MV-4-11 (cell line): ENCODE measurements at regions not wholly inside any gene's neighbourhood (a gene's known extent, or its start where the extent isn't known, plus 50 kb on each side); places are given as distances from the start of the nearest gene placed in this dataset.
"Not testable (repeated sequence)": the region's sequence is repeated elsewhere in the genome, so short reads cannot be mapped to it uniquely, and the experiment has no call there.

Experiments used
- DNase-seq: peaks from one replicate; lab custom pipeline; 2025; lab: John Stamatoyannopoulos, UW

- DNase-seq: no peak
Observed at GRCh38 chr9:28453918-28454317, 880.6 kb upstream of the C9orf72 start.

DNA sequence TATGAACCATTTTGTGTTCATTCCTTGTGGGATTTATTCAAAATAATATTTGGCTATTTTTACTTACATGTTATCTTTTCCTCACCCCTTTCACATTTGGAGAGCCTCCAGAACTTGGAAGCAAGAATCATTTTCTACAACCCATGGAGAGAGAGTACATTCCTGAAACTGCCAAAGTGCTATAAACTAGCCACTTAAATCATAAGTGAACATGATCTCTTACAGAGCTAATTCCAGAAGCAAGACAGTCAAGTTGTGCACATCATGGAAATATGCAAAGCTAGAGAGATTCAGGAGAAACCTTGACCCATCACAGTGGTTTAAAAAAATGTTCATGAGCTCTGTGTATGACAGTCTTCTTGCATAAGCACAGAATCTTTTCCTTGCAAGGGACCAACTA, 883.6 kb upstream of the C9orf72 start:
- DNase-seq: no peak

DNA sequence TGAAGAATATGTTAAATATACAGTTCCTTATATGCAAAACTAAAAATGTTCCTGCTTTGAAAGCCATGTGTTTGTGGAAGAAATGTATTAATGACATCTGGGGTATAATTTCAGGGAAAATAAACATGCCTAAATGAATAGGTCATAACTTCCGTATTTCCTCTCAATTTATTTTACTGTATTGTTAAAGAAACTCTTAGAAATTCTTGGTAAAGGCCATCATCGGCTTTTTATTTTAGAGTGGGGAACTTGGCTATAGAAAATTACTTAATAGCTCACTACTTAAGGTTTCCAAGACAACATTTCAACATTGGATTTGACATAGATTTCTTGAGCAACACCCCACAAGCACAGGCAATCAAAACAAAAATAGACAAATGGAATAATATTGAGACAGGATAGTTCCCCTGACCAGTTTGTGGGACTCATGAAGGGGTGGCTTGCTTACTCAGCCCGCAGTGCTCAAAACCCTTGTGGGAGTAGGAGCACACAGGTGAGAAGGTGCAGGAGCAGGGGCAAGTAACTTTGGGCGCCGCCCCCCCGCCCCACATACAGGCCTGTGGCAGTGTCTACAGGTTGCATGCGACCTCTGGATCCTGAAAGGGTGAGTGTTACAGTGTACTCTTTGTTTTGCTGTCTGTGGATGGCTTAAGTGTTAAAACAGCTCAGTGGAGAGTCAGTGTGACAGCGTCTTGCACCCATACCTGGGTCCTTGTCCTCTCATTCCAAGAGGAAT, 891.4 kb upstream of the C9orf72 start:
- DNase-seq: no peak

DNA sequence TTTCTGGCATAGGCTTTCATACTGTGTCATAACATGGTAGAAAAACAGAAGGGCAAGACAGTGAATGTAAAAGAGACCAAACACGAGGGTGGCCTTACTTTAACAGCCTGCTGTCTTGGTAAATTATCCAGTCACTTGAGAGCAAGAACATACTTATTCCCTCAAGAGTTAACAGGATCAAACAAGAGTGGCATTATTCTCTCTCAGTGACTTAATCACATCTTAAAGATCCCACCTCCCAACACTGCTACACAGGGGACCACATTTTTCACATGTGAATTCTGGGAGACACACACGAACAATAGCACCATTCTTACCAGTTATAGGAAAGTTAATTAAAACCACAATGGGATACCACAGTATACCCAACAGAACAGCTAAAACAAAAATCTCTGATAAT, 898.0 kb upstream of the C9orf72 start:
- DNase-seq: no peak

- DNase-seq: no peak
Observed at GRCh38 chr9:28487561-28487960, 914.3 kb upstream of the C9orf72 start.

DNA sequence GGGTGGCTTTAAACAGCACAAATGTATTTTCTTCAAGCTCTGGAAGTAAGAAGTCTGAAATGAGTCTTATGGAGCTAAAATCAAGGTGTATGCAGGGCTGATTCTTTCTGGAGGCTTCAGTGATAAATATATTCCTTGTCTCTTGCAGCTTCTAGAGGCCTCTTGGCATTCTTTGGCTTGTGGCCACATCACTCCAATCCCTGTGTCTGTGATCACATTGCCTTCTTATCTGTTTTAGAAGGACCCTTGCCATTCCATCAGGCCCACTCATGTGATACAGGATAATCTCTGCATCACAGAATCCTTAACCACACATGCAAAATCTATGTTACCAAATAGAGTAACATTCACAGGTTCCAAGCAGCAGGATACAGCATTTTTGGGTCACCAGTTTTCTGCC, 917.8 kb upstream of the C9orf72 start:
- DNase-seq: no peak

DNA sequence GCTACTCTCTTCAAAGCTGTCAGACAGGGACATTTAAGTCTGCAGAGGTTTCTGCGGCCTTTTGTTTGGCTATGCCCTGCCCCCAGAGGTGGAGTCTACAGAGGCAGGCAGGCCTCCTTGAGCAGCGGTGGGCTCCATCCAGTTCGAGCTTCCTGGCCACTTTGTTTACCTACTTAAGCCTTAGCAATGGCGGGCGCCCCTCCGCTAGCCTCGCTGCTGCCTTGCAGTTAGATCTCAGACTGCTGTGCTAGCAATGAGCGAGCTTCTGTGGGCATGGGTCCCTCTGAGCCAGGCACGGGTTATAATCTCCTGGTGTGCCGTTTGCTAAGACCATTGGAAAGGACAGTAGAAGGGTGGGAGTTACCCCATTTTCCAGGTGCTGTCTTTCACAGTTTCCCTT, 924.9 kb upstream of the C9orf72 start:
- DNase-seq: not testable (repeated sequence)

- DNase-seq: no peak
Observed at GRCh38 chr9:28502189-28502588, 928.9 kb upstream of the C9orf72 start.

GRCh38 chr9:28502741-28503140, 929.5 kb upstream of the C9orf72 start:
- DNase-seq: no peak

GRCh38 chr9:28503573-28503972, 930.3 kb upstream of the C9orf72 start:
- DNase-seq: no peak

GRCh38 chr9:28518439-28518838, 945.2 kb upstream of the C9orf72 start:
- no peak for DNase-seq

DNA sequence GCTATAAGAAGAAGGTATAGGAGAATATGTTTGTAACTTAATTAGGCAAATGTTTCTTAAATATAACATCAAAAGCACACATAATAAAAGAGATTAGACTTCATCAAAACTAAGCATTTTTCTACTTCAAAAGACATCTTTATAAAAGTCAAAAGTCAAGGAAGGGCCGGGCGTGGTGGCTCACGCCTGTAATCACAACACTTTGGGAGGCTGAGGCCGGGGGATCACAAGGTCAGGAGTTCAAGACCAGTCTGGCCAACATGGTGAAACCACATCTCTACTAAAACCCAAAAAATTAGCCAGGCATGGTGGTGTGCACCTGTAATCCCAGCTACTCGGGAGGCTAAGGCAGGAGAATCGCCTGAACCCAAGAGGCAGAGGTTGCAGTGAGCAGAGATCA, 951.0 kb upstream of the C9orf72 start:
- DNase-seq: not testable (repeated sequence)

- DNase-seq: no peak
Observed at GRCh38 chr9:28528049-28528448, 954.8 kb upstream of the C9orf72 start.

DNA sequence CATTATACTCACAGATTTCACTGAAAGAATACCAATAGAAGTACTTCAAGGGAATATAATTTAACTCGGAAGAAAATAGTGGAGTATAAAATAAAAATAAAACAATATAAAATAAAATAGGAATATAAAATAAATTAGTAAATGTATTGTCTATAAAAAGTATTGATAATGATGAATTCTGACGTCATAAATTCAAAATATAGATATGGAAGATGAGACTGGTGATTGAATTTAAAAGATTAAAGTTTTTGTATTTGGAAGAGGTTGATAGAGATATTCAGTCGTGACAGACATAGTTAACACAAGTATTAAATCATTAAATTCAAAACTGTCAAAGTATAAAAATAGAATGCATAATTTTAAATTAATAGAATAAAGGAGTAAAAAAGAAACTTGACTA, 964.9 kb upstream of the C9orf72 start:
- no peak for DNase-seq

DNA sequence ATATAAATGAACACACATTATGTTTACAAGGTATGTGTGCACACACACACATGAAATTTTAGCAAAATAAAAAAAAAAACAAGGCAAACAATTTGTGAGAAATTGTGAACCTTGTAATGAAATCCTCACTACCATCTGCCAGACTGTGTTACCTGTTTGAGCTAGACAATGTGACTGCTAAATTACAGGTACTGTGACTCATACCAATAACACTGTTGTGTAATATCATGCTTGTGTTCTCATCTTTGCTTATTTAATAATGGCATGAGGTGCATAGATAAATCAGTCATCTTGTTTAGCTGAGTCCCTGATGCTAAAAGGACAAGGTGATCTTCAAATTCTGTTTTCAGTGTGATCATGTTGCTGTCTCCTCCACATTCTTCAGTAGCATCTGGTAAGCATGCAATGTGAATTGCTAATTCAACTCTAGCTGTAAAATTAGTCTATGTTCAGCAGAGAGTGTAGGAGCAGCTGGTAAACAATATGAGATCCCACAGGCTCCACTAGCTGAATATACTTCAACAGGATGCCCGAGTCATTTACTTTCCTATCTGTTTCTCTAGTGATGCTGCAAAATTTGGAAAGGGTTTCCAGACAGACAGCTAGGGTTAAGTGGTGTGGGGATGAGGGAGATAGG, 966.3 kb upstream of the C9orf72 start:
- no peak for DNase-seq

DNA sequence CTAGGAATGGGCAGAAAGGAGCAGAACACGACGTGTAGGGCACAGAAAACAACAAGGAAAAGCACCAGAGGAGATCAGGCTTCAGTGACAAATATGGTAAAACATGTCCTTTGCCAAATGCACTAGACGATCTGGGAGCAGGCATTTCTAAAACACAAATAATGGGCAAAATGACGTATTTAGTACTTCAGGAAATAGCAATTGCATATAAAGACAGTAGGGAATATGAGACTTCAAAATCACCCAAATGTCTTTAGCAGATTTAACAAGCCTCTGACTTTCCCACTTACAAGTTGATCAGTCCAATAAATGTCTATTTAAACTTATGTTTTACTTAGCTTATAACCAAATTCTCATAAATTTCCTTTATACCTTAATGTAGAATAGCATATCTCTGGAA, 969.6 kb upstream of the C9orf72 start:
- no peak for DNase-seq

GRCh38 chr9:28547527-28547926, 974.2 kb upstream of the C9orf72 start:
- DNase-seq: no peak

DNA sequence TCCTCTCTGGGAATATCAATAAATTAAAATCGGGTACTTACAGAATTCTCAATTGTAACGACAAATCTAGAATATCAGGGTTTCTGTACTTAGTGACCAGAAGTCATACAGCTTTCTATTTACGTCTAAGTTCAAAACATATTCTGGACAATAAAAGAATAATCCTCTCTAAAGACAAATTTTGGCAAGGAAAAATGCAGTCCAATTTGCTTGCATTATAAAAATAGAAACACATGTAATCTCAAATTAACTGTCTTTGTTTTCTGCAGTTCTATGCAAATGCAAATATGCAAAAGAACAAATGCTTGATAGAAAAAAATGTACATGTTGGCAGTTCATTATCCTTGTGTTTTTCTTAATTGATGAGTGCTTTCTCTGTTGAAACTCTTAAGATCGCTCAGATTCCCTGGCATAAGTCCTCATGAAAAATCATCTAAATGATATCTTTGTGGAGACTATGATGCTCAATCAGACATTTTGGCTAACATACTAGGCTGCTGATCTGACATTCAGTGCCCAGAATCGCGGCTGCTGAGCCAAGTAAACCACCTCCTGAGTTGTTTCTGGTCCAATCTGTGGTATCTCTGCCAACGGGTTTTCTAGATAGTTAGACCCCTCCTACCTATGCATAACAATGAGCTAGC, 990.1 kb upstream of the C9orf72 start:
- DNase-seq: no peak

DNA sequence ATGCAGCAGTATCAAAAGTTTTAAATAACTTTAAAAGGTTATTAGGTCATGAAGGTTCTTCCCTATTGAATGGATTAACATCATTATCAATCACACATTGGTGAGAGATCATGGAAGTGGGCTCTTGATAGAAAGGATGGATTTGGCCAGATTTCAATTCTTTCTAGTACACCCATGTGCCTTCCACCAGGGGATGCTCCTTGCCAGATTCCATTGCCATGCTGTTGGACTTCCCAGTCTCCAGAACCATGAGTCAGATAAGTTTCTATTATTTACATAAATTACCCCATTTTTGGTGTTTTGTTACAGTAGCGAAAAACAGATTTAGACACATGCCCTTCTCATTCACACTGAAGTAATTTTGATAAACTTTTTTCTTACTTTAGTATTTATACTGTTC, 1010.6 kb upstream of the C9orf72 start:
- DNase-seq: no peak

GRCh38 chr9:28584542-28584941, 1011.3 kb upstream of the C9orf72 start:
- no peak for DNase-seq

GRCh38 chr9:28587052-28587451, 1013.8 kb upstream of the C9orf72 start:
- no peak for DNase-seq

DNA sequence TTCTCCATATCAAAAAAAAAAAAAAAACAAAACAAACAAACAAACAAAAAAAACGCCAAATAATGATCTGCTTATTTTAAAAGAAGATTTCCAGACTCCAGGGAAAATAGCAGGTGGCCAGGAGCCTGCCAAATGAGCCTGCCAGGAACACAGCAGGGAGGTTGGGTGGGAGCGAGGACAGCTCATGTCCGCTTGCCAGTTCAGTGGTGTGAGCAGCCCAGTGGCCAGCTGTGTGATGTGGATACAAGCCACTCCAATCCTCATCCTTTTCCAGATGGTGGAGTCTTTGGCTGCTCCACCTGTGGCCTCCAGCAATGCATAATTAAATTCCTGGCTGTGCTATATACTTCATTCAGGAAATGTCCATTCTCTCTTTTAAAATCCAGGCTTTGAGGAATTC, 1025.1 kb upstream of the C9orf72 start:
- DNase-seq: no peak

- no peak for DNase-seq
Observed at GRCh38 chr9:28600226-28600625, 1026.9 kb upstream of the C9orf72 start.
